Muscle layer of duodenum (tissue), 2 donors: ENCODE measurements at regions not wholly inside any gene's neighbourhood (a gene's known extent, or its start where the extent isn't known, plus 50 kb on each side); places are given as distances from the start of the nearest gene placed in this dataset.

ENCODE experiments used
- H3K27ac ChIP-seq: one replicate; pipeline ENCODE4 v1.7.0; 2013; ENCODE audit warnings: mild to moderate bottlenecking, low read length
- H3K27me3 ChIP-seq: one replicate; pipeline ENCODE4 v1.7.0; 2013; ENCODE audit warnings: low read depth, mild to moderate bottlenecking, control low read depth, low read length
- H3K36me3 ChIP-seq, 2 donors: one replicate each; pipeline ENCODE4 v1.7.0; 2013; ENCODE audit warnings: low read length in 2 of 2, control low read depth in 1 of 2, mild to moderate bottlenecking in 1 of 2; ENCODE audit not compliant: insufficient read depth in 2 of 2, control insufficient read depth in 1 of 2
- H3K4me1 ChIP-seq, 2 donors: one replicate each; pipeline ENCODE4 v1.7.0; 2013; ENCODE audit warnings: low read length in 2 of 2, mild to moderate bottlenecking in 2 of 2, control low read depth in 1 of 2, moderate library complexity in 1 of 2; ENCODE audit not compliant: insufficient read depth in 2 of 2, control insufficient read depth in 1 of 2
- H3K4me3 ChIP-seq, 2 donors: one replicate each; pipeline ENCODE4 v1.7.0; 2013; ENCODE audit warnings: low read length in 2 of 2, low read depth in 1 of 2, mild to moderate bottlenecking in 1 of 2
- H3K9me3 ChIP-seq, 2 donors: one replicate each; pipeline ENCODE4 v1.7.0; 2013; ENCODE audit warnings: low read length in 2 of 2, control low read depth in 1 of 2, mild to moderate bottlenecking in 1 of 2; ENCODE audit not compliant: control insufficient read depth in 1 of 2
- donor health status: healthy.

DNA sequence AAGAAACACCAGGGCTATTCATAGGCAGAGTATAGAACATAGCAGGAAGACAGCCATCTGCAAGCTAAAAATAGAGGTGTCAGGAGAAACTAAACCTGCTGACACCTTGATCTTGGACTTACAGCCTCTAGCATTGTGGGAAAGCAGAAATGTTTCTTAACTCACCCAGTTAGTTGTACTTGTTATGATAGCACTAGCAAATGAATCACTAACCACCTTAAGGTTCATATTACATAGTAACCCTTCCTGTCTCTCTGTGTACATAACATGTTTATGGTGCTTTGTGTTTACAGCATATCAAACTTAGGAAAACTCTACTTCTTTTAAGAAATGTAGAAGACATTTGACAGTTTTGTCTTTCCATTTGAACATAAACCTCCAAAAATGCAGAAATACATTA is 1031.3 kb downstream of the FSCB start:
- Histone ChIP-seq H3K27ac (no peak overlapping the region), H3K4me3 (no peak overlapping the region), H3K36me3 (no peaks in the 10 kb centered on the region), H3K9me3 (no peaks in the 10 kb centered on the region), H3K27me3 (no peaks in the 10 kb centered on the region), H3K4me1 (no peaks in the 10 kb centered on the region)

- Histone ChIP-seq H3K36me3 (no peaks in the 10 kb centered on the region), H3K27ac (no peak overlapping the region), H3K27me3 (no peaks in the 10 kb centered on the region), H3K4me3 (no peak overlapping the region), H3K9me3 (no peaks in the 10 kb centered on the region), H3K4me1 (no peaks in the 10 kb centered on the region)
Measured at GRCh38 chr14:43471595-43471994, 1035.5 kb downstream of the FSCB start.

GRCh38 chr14:43464968-43465367 is 1042.1 kb downstream of the FSCB start:
- H3K4me3 ChIP-seq, result no peak overlapping the region
- no peaks in the 10 kb centered on the region for H3K9me3 ChIP-seq
- no peaks in the 10 kb centered on the region for H3K27me3 ChIP-seq
- H3K27ac ChIP-seq, result no peak overlapping the region
- no peaks in the 10 kb centered on the region for H3K4me1 ChIP-seq
- no peaks in the 10 kb centered on the region for H3K36me3 ChIP-seq

DNA sequence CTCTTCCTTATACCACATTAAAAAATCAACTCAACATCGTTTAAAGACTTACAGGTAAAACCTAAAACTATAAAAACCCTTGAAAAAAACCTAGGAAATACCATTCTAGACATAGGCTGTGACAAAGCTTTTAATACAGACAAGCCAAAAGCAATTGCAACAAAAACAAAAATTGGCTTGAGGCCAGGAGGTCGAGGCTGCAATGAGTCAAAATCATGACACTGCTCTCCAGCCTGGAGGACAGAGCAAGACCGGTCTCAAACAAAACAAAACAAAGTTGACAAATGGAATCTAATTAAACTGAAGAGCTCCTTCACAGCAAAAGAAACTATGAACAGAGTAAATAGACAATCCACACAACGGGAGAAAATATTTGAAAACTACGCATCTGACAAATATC is 1057.8 kb downstream of the FSCB start:
- H3K27ac ChIP-seq, result no peak overlapping the region
- no peaks in the 10 kb centered on the region for H3K4me1 ChIP-seq
- no peaks in the 10 kb centered on the region for H3K36me3 ChIP-seq
- H3K4me3 ChIP-seq, result no peak overlapping the region
- H3K27me3 ChIP-seq, result no peaks in the 10 kb centered on the region
- H3K9me3 ChIP-seq, result peaks cover 0 to 10% of the 10 kb centered on the region in 2 donors

DNA sequence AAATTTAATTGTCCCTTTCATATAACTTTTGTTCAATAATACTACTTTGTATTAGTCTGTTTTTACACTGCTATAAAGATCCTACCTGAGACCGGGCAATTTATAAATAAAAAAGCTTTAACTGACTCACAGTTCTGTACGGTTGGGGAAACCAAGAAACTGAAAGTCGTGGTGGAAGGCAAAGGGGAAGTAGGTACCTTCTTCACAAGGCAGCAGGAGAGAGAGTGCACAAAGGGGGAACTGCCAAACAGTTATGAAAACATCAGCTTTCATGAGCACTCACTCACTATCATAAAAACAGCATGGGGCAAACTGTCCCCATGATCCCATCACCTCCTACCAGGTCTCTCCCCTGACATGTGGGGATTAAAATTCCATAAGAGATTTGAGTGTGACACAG is 1069.0 kb downstream of the FSCB start:
- no peak overlapping the region for H3K27ac ChIP-seq

GRCh38 chr14:43418324-43418723 is 1088.8 kb downstream of the FSCB start:
- Histone ChIP-seq H3K4me1 (no peaks in the 10 kb centered on the region), H3K9me3 (no peaks in the 10 kb centered on the region), H3K36me3 (no peaks in the 10 kb centered on the region), H3K4me3 (no peak overlapping the region), H3K27ac (no peak overlapping the region), H3K27me3 (no peaks in the 10 kb centered on the region)

More for the DNA sequence above, 1069.0 kb downstream of the FSCB start:
- H3K27me3 ChIP-seq, result no peaks in the 10 kb centered on the region
- H3K4me3 ChIP-seq, result no peak overlapping the region
- no peaks in the 10 kb centered on the region for H3K36me3 ChIP-seq
- H3K4me1 ChIP-seq, result no peaks in the 10 kb centered on the region
- H3K9me3 ChIP-seq, result no peaks in the 10 kb centered on the region

DNA sequence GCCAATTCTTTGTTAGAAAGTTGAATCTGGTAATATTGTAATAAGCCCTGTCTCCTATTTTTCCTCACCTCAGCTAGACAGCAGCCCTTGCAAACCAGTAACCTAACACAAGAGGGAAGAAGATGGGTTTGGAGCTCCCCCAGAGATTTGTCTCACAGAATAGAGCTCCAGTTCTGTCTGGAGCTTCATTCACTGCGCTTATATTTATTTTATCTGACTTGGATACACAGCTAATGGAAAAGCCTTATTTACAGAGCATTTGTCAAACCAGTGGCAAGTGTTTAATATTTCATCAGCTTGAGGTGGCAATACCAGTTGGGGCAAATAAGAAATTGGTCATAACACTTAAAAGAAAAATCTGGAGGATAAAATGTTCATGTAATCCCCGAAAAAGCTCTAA is 1094.0 kb downstream of the FSCB start:
- no peaks in the 10 kb centered on the region for H3K4me1 ChIP-seq
- H3K36me3 ChIP-seq, result no peaks in the 10 kb centered on the region

GRCh38 chr14:43411841-43412240 is 1095.2 kb downstream of the FSCB start:
- H3K27ac ChIP-seq, result no peak overlapping the region
- no peaks in the 10 kb centered on the region for H3K27me3 ChIP-seq
- H3K4me1 ChIP-seq, result no peaks in the 10 kb centered on the region
- H3K9me3 ChIP-seq, result no peaks in the 10 kb centered on the region
- no peaks in the 10 kb centered on the region for H3K36me3 ChIP-seq
- no peak overlapping the region for H3K4me3 ChIP-seq

More for the DNA sequence above, 1094.0 kb downstream of the FSCB start:
- H3K9me3 ChIP-seq, result no peaks in the 10 kb centered on the region
- H3K4me3 ChIP-seq, result no peak overlapping the region
- no peaks in the 10 kb centered on the region for H3K27me3 ChIP-seq
- no peak overlapping the region for H3K27ac ChIP-seq

DNA sequence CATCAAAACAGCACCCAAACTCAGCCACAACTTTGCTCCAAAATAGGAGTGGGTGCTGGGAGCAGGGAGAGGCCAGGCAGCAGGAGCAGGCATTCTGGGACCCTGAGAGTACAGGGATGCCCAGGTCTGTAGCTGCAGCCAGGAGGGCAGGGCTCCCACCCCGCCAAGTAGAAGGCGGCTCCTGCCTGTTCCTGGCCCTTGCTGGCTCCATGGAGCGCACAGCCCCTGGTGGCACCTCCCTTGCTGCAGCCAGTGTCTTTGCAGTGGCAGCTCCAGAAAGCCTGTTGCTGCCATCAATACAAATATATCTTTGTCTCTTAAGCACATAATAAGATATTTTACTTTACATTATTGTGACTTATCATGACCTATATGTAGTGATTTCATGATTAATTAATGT is 1096.5 kb downstream of the FSCB start:
- no peaks in the 10 kb centered on the region for H3K4me1 ChIP-seq
- no peaks in the 10 kb centered on the region for H3K27me3 ChIP-seq
- H3K36me3 ChIP-seq, result no peaks in the 10 kb centered on the region
- no peaks in the 10 kb centered on the region for H3K9me3 ChIP-seq
- H3K27ac ChIP-seq, result no peak overlapping the region
- no peak overlapping the region for H3K4me3 ChIP-seq

DNA sequence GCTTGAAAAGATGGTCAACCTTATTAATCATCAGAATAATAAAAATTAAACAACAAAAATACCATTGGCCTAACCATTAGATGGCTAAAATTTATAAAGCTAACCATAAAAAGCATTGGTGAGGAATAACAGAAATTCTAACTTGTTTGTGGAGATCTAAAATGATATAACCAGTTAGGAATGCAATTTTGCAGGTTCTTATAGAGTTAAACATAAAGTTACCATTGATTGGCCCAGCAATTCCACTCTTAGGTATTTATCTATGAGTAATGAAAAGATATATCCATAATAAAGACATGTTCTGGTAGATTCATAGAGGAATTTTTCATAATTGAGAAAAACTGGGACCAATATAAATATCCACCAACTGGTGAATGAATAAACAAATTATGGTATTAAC is 1098.6 kb downstream of the FSCB start:
- Histone ChIP-seq H3K9me3 (peaks cover 0 to 4% of the 10 kb centered on the region in 2 donors), H3K36me3 (no peaks in the 10 kb centered on the region), H3K4me1 (no peaks in the 10 kb centered on the region), H3K27me3 (no peaks in the 10 kb centered on the region), H3K4me3 (no peak overlapping the region), H3K27ac (no peak overlapping the region)

DNA sequence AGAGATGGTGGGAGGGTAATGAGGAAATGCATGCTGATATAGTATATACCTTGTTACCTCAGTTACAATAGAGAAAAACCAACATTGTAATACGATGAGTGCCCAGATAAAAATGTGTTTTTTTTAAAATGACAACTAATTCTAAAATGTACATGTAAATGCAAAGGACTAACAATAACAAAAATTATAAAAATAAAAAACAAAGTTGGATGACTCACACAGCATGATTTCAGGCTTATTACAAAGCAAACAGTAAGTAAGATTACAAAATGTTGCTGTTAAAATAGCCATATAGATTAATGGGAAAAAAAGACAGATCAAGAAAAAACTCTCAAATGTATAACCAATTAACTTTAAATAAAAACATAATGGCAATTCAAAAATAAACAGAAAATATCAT is 1099.4 kb downstream of the FSCB start:
- no peaks in the 10 kb centered on the region for H3K36me3 ChIP-seq
- H3K4me1 ChIP-seq, result no peaks in the 10 kb centered on the region
- no peaks in the 10 kb centered on the region for H3K27me3 ChIP-seq
- peaks cover 0 to 4% of the 10 kb centered on the region in 2 donors for H3K9me3 ChIP-seq
- no peak overlapping the region for H3K4me3 ChIP-seq
- H3K27ac ChIP-seq, result no peak overlapping the region

DNA sequence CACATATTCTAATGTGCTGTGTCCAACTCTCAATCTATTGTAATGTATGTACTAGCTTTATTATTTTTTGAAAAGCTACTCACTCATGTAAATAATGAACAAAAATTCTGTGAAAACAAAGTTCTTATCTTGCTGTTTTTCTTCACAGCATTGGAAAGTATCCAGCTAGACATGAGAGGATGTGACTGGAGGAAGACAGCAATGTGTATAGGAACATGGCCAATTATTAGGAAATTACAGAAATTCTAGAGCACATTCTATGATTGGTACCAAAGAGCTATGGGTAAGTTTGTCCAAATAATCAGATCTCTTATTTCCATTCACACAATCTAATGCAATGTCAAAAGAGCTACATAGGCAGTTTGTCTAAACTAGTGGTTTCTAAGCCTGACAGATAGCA is 1100.2 kb downstream of the FSCB start:
- H3K9me3 ChIP-seq, result peaks cover 0 to 4% of the 10 kb centered on the region in 2 donors
- H3K4me3 ChIP-seq, result no peak overlapping the region

More for the DNA sequence above, 1100.2 kb downstream of the FSCB start:
- Histone ChIP-seq H3K27me3 (no peaks in the 10 kb centered on the region), H3K27ac (no peak overlapping the region), H3K36me3 (no peaks in the 10 kb centered on the region), H3K4me1 (no peaks in the 10 kb centered on the region)
